ENCODE measurements at regions not wholly inside any gene's neighbourhood (a gene's known extent, or its start where the extent isn't known, plus 50 kb on each side); places are given as distances from the start of the nearest gene placed in this dataset.

DNA sequence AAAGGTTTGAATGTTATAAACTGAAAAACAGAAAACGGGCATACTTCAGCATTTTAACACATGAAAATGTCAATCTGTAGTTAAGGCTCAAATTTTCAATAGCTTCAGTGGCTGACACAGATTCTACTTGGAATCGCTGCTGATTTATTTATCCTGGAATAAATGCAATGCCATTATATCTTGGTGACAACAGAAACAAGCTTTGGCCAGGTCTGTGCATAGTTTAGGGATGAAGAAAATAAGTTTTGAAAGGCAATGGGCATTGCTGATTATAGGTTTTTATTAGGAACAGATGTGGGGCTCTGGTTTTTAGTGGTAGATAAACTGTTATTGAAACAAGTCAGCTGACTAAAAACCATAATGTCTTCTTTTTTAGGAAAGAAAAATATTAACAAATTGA lies 96.8 kb upstream of the SOX4 start:
- peaks cover 0 to 4% of the 10 kb centered on the region in 2 donors for H3K27me3 Mint-ChIP-seq
- H3K4me3 ChIP-seq (ENCODE audit: low read length) = no peak overlapping the region
- ChIA-PET CTCF (no interaction called here), POLR2A (no interaction called here)
- H3K4me1 ChIP-seq (ENCODE audit: insufficient read depth, low read length) = no peaks in the 10 kb centered on the region
- H3K36me3 ChIP-seq (ENCODE audit: insufficient read depth, low read length) = no peaks in the 10 kb centered on the region
- H3K36me3 Mint-ChIP-seq = no peaks in the 10 kb centered on the region
- H3K27ac ChIP-seq (ENCODE audit: low read depth, low read length) = no peak overlapping the region
- H3K4me1 Mint-ChIP-seq = no peaks in the 10 kb centered on the region
- H3K27me3 ChIP-seq (ENCODE audit: insufficient read depth, low read length, poor library complexity, severe bottlenecking) = no peaks in the 10 kb centered on the region
- no peak overlapping the region for H3K27ac Mint-ChIP-seq
- DNase-seq = no peak
- H3K9me3 Mint-ChIP-seq = peaks cover 0 to 1% (median 0%) of the 10 kb centered on the region in 5 donors
- H3K9me3 ChIP-seq (ENCODE audit: low read length) = no peaks in the 10 kb centered on the region
- no peak overlapping the region for H3K4me3 Mint-ChIP-seq

GRCh38 chr6:21500314-21501020 lies 93.1 kb upstream of the SOX4 start:
- H3K4me3 Mint-ChIP-seq = no peak overlapping the region

GRCh38 chr6:21501021-21501354 lies 92.6 kb upstream of the SOX4 start:
- H3K27me3 ChIP-seq (ENCODE audit: insufficient read depth, low read length, poor library complexity, severe bottlenecking) = no peaks in the 10 kb centered on the region
- no peaks in the 10 kb centered on the region for H3K4me1 ChIP-seq (ENCODE audit: insufficient read depth, low read length)
- H3K4me3 ChIP-seq (ENCODE audit: low read length) = no peak overlapping the region
- peaks cover under 1 to 5% of the 10 kb centered on the region in 2 donors for H3K27me3 Mint-ChIP-seq
- no peak for DNase-seq
- H3K36me3 Mint-ChIP-seq = no peaks in the 10 kb centered on the region
- POLR2A ChIA-PET = no interaction called here
- H3K36me3 ChIP-seq (ENCODE audit: insufficient read depth, low read length) = no peaks in the 10 kb centered on the region
- no peak overlapping the region for H3K4me3 Mint-ChIP-seq
- CTCF ChIA-PET = no interaction called here
- H3K27ac Mint-ChIP-seq = no peak overlapping the region
- no peaks in the 10 kb centered on the region for H3K4me1 Mint-ChIP-seq
- H3K9me3 Mint-ChIP-seq = peaks cover 0 to 2% (median 0%) of the 10 kb centered on the region in 5 donors
- H3K9me3 ChIP-seq (ENCODE audit: low read length) = no peaks in the 10 kb centered on the region
- no peak overlapping the region for H3K27ac ChIP-seq (ENCODE audit: low read depth, low read length)

More at GRCh38 chr6:21500314-21501020, 93.1 kb upstream of the SOX4 start:
- no peak overlapping the region for H3K4me3 ChIP-seq (ENCODE audit: low read length)
- POLR2A ChIA-PET = no interaction called here
- H3K4me1 ChIP-seq (ENCODE audit: insufficient read depth, low read length) = no peaks in the 10 kb centered on the region
- Mint-ChIP-seq H3K27ac (no peak overlapping the region), H3K36me3 (no peaks in the 10 kb centered on the region), H3K4me1 (no peaks in the 10 kb centered on the region), H3K27me3 (peaks cover 0 to 3% of the 10 kb centered on the region in 2 donors), H3K9me3 (peaks cover 0 to 2% (median 0%) of the 10 kb centered on the region in 5 donors)
- CTCF ChIA-PET = interaction anchor here (1.8 kb wide), 1 partner anchor 17 kb away, joined by 3 read pairs; no protein-coding TSS in a partner anchor
- no peak for DNase-seq
- no peaks in the 10 kb centered on the region for H3K9me3 ChIP-seq (ENCODE audit: low read length)
- H3K27me3 ChIP-seq (ENCODE audit: insufficient read depth, low read length, poor library complexity, severe bottlenecking) = no peaks in the 10 kb centered on the region
- no peak overlapping the region for H3K27ac ChIP-seq (ENCODE audit: low read depth, low read length)
- H3K36me3 ChIP-seq (ENCODE audit: insufficient read depth, low read length) = no peaks in the 10 kb centered on the region

- Mint-ChIP-seq H3K4me3 (no peak overlapping the region), H3K9me3 (peaks cover 0 to 2% (median 0%) of the 10 kb centered on the region in 5 donors)
- CTCF ChIA-PET = no interaction called here
Measured at GRCh38 chr6:21501815-21502214, 91.7 kb upstream of the SOX4 start.

GRCh38 chr6:21502682-21503081 lies 90.9 kb upstream of the SOX4 start:
- ChIA-PET POLR2A (no interaction called here), CTCF (no interaction called here)
- no peak for DNase-seq
- Histone ChIP-seq H3K4me1 (ENCODE audit: insufficient read depth, low read length) (no peaks in the 10 kb centered on the region), H3K27ac (ENCODE audit: low read depth, low read length) (no peak overlapping the region), H3K27me3 (ENCODE audit: insufficient read depth, low read length, poor library complexity, severe bottlenecking) (no peaks in the 10 kb centered on the region), H3K4me3 (ENCODE audit: low read length) (no peak overlapping the region), H3K36me3 (ENCODE audit: insufficient read depth, low read length) (no peaks in the 10 kb centered on the region), H3K9me3 (ENCODE audit: low read length) (no peaks in the 10 kb centered on the region)
- Mint-ChIP-seq H3K27ac (no peak overlapping the region), H3K4me3 (no peak overlapping the region), H3K4me1 (no peaks in the 10 kb centered on the region), H3K27me3 (peaks cover 4 to 5% of the 10 kb centered on the region in 2 donors), H3K36me3 (no peaks in the 10 kb centered on the region), H3K9me3 (peaks cover 0 to 2% (median 0%) of the 10 kb centered on the region in 5 donors)

More at GRCh38 chr6:21501815-21502214, 91.7 kb upstream of the SOX4 start:
- Histone ChIP-seq H3K27ac (ENCODE audit: low read depth, low read length) (no peak overlapping the region), H3K9me3 (ENCODE audit: low read length) (no peaks in the 10 kb centered on the region), H3K4me1 (ENCODE audit: insufficient read depth, low read length) (no peaks in the 10 kb centered on the region), H3K4me3 (ENCODE audit: low read length) (no peak overlapping the region), H3K36me3 (ENCODE audit: insufficient read depth, low read length) (no peaks in the 10 kb centered on the region), H3K27me3 (ENCODE audit: insufficient read depth, low read length, poor library complexity, severe bottlenecking) (no peaks in the 10 kb centered on the region)
- Mint-ChIP-seq H3K4me1 (no peaks in the 10 kb centered on the region), H3K27me3 (peaks cover 4 to 5% of the 10 kb centered on the region in 2 donors), H3K36me3 (no peaks in the 10 kb centered on the region), H3K27ac (no peak overlapping the region)
- no peak for DNase-seq
- POLR2A ChIA-PET = no interaction called here

DNA sequence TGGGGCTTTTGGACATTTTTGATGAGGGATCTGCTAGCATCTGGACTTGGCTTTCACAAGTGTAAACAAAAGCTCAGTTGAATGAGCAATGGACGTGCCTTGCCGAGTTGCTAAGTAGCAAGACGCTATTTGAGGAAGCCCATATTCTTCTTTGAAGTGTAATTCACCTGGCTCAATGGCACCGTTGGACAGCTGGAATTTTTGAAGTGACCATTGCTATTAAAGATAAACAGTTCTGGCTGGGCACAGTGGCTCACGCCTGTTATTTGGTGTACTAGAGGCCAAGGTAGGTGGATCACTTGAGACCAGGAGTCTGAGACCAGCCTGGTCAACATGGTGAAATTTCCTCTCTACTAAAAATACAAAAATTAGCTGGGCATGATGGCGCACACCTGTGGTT lies 88.8 kb upstream of the SOX4 start:
- DNase-seq = no peak
- Mint-ChIP-seq H3K4me3 (no peak overlapping the region), H3K27me3 (peaks cover 4 to 5% of the 10 kb centered on the region in 2 donors), H3K4me1 (no peaks in the 10 kb centered on the region), H3K9me3 (peaks cover 0 to 2% (median 0%) of the 10 kb centered on the region in 5 donors), H3K36me3 (no peaks in the 10 kb centered on the region), H3K27ac (no peak overlapping the region)
- ChIA-PET CTCF (no interaction called here), POLR2A (no interaction called here)
- H3K27ac ChIP-seq (ENCODE audit: low read depth, low read length) = no peak overlapping the region
- H3K4me3 ChIP-seq (ENCODE audit: low read length) = no peak overlapping the region
- H3K4me1 ChIP-seq (ENCODE audit: insufficient read depth, low read length) = no peaks in the 10 kb centered on the region
- no peaks in the 10 kb centered on the region for H3K9me3 ChIP-seq (ENCODE audit: low read length)
- no peaks in the 10 kb centered on the region for H3K36me3 ChIP-seq (ENCODE audit: insufficient read depth, low read length)
- H3K27me3 ChIP-seq (ENCODE audit: insufficient read depth, low read length, poor library complexity, severe bottlenecking) = no peaks in the 10 kb centered on the region

- no peaks in the 10 kb centered on the region for H3K4me1 Mint-ChIP-seq
- no peak overlapping the region for H3K4me3 Mint-ChIP-seq
- Histone ChIP-seq H3K36me3 (ENCODE audit: insufficient read depth, low read length) (no peaks in the 10 kb centered on the region), H3K27me3 (ENCODE audit: insufficient read depth, low read length, poor library complexity, severe bottlenecking) (no peaks in the 10 kb centered on the region), H3K4me1 (ENCODE audit: insufficient read depth, low read length) (no peaks in the 10 kb centered on the region), H3K27ac (ENCODE audit: low read depth, low read length) (no peak overlapping the region), H3K9me3 (ENCODE audit: low read length) (no peaks in the 10 kb centered on the region), H3K4me3 (ENCODE audit: low read length) (no peak overlapping the region)
- H3K27ac Mint-ChIP-seq = no peak overlapping the region
- ChIA-PET POLR2A (no interaction called here), CTCF (no interaction called here)
- H3K9me3 Mint-ChIP-seq = peaks cover 0 to 2% (median 0%) of the 10 kb centered on the region in 5 donors
- no peaks in the 10 kb centered on the region for H3K36me3 Mint-ChIP-seq
- peaks cover 4 to 5% of the 10 kb centered on the region in 2 donors for H3K27me3 Mint-ChIP-seq
- no peak for DNase-seq
Measured at GRCh38 chr6:21505574-21505990, 88.0 kb upstream of the SOX4 start.

GRCh38 chr6:21506126-21506525 lies 87.4 kb upstream of the SOX4 start:
- no peak for DNase-seq
- CTCF ChIA-PET = no interaction called here
- POLR2A ChIA-PET = no interaction called here
- Mint-ChIP-seq H3K36me3 (no peaks in the 10 kb centered on the region), H3K27ac (no peak overlapping the region), H3K9me3 (peaks cover 0 to 2% (median 0%) of the 10 kb centered on the region in 5 donors), H3K27me3 (peaks cover 3 to 4% of the 10 kb centered on the region in 2 donors), H3K4me3 (no peak overlapping the region), H3K4me1 (no peaks in the 10 kb centered on the region)
- Histone ChIP-seq H3K36me3 (ENCODE audit: insufficient read depth, low read length) (no peaks in the 10 kb centered on the region), H3K9me3 (ENCODE audit: low read length) (no peaks in the 10 kb centered on the region), H3K27ac (ENCODE audit: low read depth, low read length) (no peak overlapping the region), H3K4me3 (ENCODE audit: low read length) (no peak overlapping the region), H3K4me1 (ENCODE audit: insufficient read depth, low read length) (no peaks in the 10 kb centered on the region), H3K27me3 (ENCODE audit: insufficient read depth, low read length, poor library complexity, severe bottlenecking) (no peaks in the 10 kb centered on the region)

All from CD8-positive, alpha-beta memory T cell (primary cell).